HepG2 (cell line): ENCODE measurements at regions not wholly inside any gene's neighbourhood (a gene's known extent, or its start where the extent isn't known, plus 50 kb on each side); places are given as distances from the start of the nearest gene placed in this dataset.

ENCODE experiments used
- ATAC-seq: fragments of 200-7000 bp; cut with Tn5 transposase; 3 replicates; pipeline ENCODE4 v1.9.1; 2020; ENCODE audit warnings: mild to moderate bottlenecking, moderate library complexity
- BruUV-seq: library from RNA; stranded (reverse); fragments of 400-500 nt; replicated peaks from 2 replicates; lab custom pipeline; 2021; lab: Mats Ljungman, UMichigan
- CTCF ChIA-PET: fragments of 300-600 bp; formaldehyde crosslinking; extraction: SDS; loops from one replicate; lab custom pipeline; 2021; ENCODE audit warnings: low total read pairs, inconsistent platforms, low intra/inter-chr PET ratio; lab: Yijun Ruan, JAX
- POLR2A ChIA-PET: fragments of 350-600 bp; sonication (Branson Sonifier 250); formaldehyde crosslinking; loops from one replicate; lab custom pipeline; 2020; ENCODE audit warnings: antibody characterized with exemption, inconsistent platforms; lab: Yijun Ruan, JAX
- DNase-seq: peaks from one replicate; pipeline ENCODE4 v3.0.0-alpha.2; 2015; ENCODE audit warnings: low spot score
- FAIRE-seq: peaks from 3 replicates; lab custom pipeline; 2011; peaks lifted over from hg19 to GRCh38; lab: Jason Lieb, UNC
- H2AFZ ChIP-seq: one replicate; pipeline ENCODE4 v1.6.1; 2011; ENCODE audit warnings: low read length, inconsistent platforms
- H3K27ac ChIP-seq: fragments of 300-600 bp; 3 replicates; pipeline ENCODE4 v1.8.0; 2011; ENCODE audit warnings: mixed run types, mild to moderate bottlenecking, mixed read lengths, low read length, inconsistent platforms; ENCODE audit not compliant: insufficient read depth; ENCODE audit errors: extremely low read length
- H3K27me3 ChIP-seq, 2 experiments: fragments of 200-600 bp in 1 of 2; 2 replicates in 1 of 2; 3 replicates in 1 of 2; pipeline versions ENCODE4 v1.6.0 to v1.8.0; 2011; ENCODE audit warnings: low read length in 2 of 2, mild to moderate bottlenecking in 2 of 2, moderate library complexity in 2 of 2, inconsistent platforms in 1 of 2; ENCODE audit not compliant: insufficient read depth in 2 of 2, control insufficient read depth in 1 of 2
- H3K36me3 ChIP-seq, 2 experiments: fragments of 200-600 bp in 1 of 2; replicated peaks in 1 of 2; 2 replicates in 1 of 2; 3 replicates in 1 of 2; pipeline versions ENCODE4 v1.5.1 to v1.8.0; 2011; ENCODE audit warnings: low read length in 2 of 2, inconsistent platforms in 1 of 2; ENCODE audit not compliant: insufficient read depth in 2 of 2, control insufficient read depth in 1 of 2
- H3K4me1 ChIP-seq: 2 replicates; pipeline ENCODE4 v1.5.1; 2012; ENCODE audit warnings: low read length, inconsistent platforms; ENCODE audit not compliant: insufficient read depth
- H3K4me2 ChIP-seq: 2 replicates; pipeline ENCODE4 v1.6.0; 2011; ENCODE audit warnings: low read depth, low read length, inconsistent platforms
- H3K4me3 ChIP-seq, 3 experiments: fragments of 200-600 bp in 1 of 3; sonication (generic), shearing (Covaris generic) in 1 of 3; replicated peaks in 1 of 3; 2 replicates each; pipeline ENCODE4 v1.5.1; 2011 to 2016; ENCODE audit warnings: low read length in 3 of 3, inconsistent platforms in 2 of 3, low read depth in 2 of 3, mild to moderate bottlenecking in 2 of 3, control low read depth in 1 of 3, mixed read lengths in 1 of 3; ENCODE audit not compliant: insufficient read depth in 1 of 3
- H3K79me2 ChIP-seq: one replicate; pipeline ENCODE4 v1.6.1; 2011; ENCODE audit warnings: low read length, inconsistent platforms; ENCODE audit not compliant: insufficient read depth
- H3K9ac ChIP-seq: 2 replicates; pipeline ENCODE4 v1.6.0; 2011; ENCODE audit warnings: mild to moderate bottlenecking, low read depth, low read length, inconsistent platforms; ENCODE audit not compliant: insufficient read depth
- H3K9me3 ChIP-seq: 2 replicates; pipeline ENCODE4 v1.5.1; 2012; ENCODE audit warnings: mild to moderate bottlenecking, low read length
- H4K20me1 ChIP-seq: 2 replicates; pipeline ENCODE4 v1.6.0; 2011; ENCODE audit warnings: inconsistent platforms, mild to moderate bottlenecking, low read length, moderate library complexity; ENCODE audit not compliant: insufficient read depth
- CHD2 ChIP-seq: IDR thresholded peaks from 2 replicates; pipeline ENCODE4 v1.6.1; 2011; ENCODE audit warnings: low read depth, low read length, improper control_type of control experiment
- HDAC1 ChIP-seq: sonication (generic); formaldehyde crosslinking; IDR thresholded peaks from 2 replicates; pipeline ENCODE4 v1.5.1; 2020; ENCODE audit warnings: mild to moderate bottlenecking, missing genetic modification reagents
- HIC2 ChIP-seq: sonication (generic); formaldehyde crosslinking; IDR thresholded peaks from 2 replicates; pipeline ENCODE4 v1.9.0; 2022; ENCODE audit warnings: low read depth, missing genetic modification reagents
- MBD4 ChIP-seq: IDR thresholded peaks from 2 replicates; pipeline ENCODE4 v1.6.1; 2012; ENCODE audit warnings: low read length, inconsistent platforms, borderline replicate concordance
- NFYB ChIP-seq: sonication (generic); formaldehyde crosslinking; IDR thresholded peaks from 2 replicates; pipeline ENCODE4 v1.4.0; 2020; ENCODE audit warnings: missing genetic modification reagents
- NONO ChIP-seq, 2 experiments: fragments of 450-650 bp in 1 of 2; sonication (generic) in 1 of 2; formaldehyde crosslinking in 1 of 2; IDR thresholded peaks in 1 of 2; conservative IDR thresholded peaks in 1 of 2; 2 replicates each; pipeline versions ENCODE4 v1.6.1 to v1.8.0; 2017 to 2022; ENCODE audit warnings: mild to moderate bottlenecking in 1 of 2, missing genetic modification reagents in 1 of 2, moderate library complexity in 1 of 2
- PHF20 ChIP-seq: sonication (generic); formaldehyde crosslinking; IDR thresholded peaks from 2 replicates; pipeline ENCODE4 v1.5.0; 2020; ENCODE audit warnings: mild to moderate bottlenecking, missing genetic modification reagents
- ZFP62 ChIP-seq: sonication (generic); formaldehyde crosslinking; IDR thresholded peaks from 2 replicates; pipeline ENCODE4 v1.4.0; 2020; ENCODE audit warnings: missing genetic modification reagents
- ZGPAT ChIP-seq: IDR thresholded peaks from 2 replicates; pipeline ENCODE4 v1.6.1; 2016; ENCODE audit warnings: mild to moderate bottlenecking
- ZMYM4 ChIP-seq: sonication (generic); formaldehyde crosslinking; IDR thresholded peaks from 2 replicates; pipeline ENCODE4 v1.8.1; 2023; ENCODE audit warnings: mild to moderate bottlenecking, missing genetic modification reagents
- ZNF17 ChIP-seq: sonication (generic); formaldehyde crosslinking; IDR thresholded peaks from 2 replicates; pipeline ENCODE4 v1.5.0; 2020; ENCODE audit warnings: mild to moderate bottlenecking, missing genetic modification reagents
- ZNF205 ChIP-seq: IDR thresholded peaks from 2 replicates; pipeline ENCODE4 v1.6.1; 2018; ENCODE audit warnings: missing biosample characterization, missing genetic modification reagents
- ZNF644 ChIP-seq: IDR thresholded peaks from 2 replicates; pipeline ENCODE4 v1.6.1; 2016; ENCODE audit warnings: low read depth
- ZNF83 ChIP-seq: sonication (generic); formaldehyde crosslinking; IDR thresholded peaks from 2 replicates; pipeline ENCODE4 v1.4.0; 2020; ENCODE audit warnings: missing genetic modification reagents, mild to moderate bottlenecking, borderline replicate concordance
- ZSCAN12 ChIP-seq: sonication (generic); formaldehyde crosslinking; IDR thresholded peaks from 2 replicates; pipeline ENCODE4 v1.9.0; 2021; ENCODE audit warnings: mild to moderate bottlenecking, missing genetic modification reagents
- WGBS: methylation state at CpG from one replicate; pipeline ENCODE4 v1.1.6; 2017; ENCODE audit warnings: low lambda C conversion rate; 5-methylcytosine and 5-hydroxymethylcytosine counted together
- in situ Hi-C: cut with HindIII; loops from 2 replicates; pipeline ENCODE4 v1.10.0; 2017; ENCODE audit warnings: low pct_unique_long_range_greater_than_20kb; ENCODE audit not compliant: extremely low pct_ligation_motif_present
- intact Hi-C: fragments of 100-400 bp; cut with micrococcal nuclease; formaldehyde crosslinking; loops from one replicate; pipeline ENCODE4 v1.10.0; 2022; ENCODE audit not compliant: unreplicated experiment

GRCh38 chr13:82305588-82305987 is 1576.7 kb downstream of the SLITRK1 start:
- ChIA-PET POLR2A (no interaction called here), CTCF (no interaction called here)
- no peak for ATAC-seq
- DNase-seq = no peak
- Histone ChIP-seq H3K36me3 (no peaks in the 10 kb centered on the region), H3K4me1 (no peaks in the 10 kb centered on the region), H4K20me1 (no peaks in the 10 kb centered on the region), H3K9me3 (0 out of 2 replicates have a peak, but pooled peaks cover 5% of the 10 kb centered on the region), H2AFZ (no peak overlapping the region), H3K27ac (no peak overlapping the region), H3K79me2 (no peaks in the 10 kb centered on the region), H3K4me3 (no peak overlapping the region), H3K9ac (no peak overlapping the region), H3K4me2 (no peak overlapping the region), H3K27me3 (no peaks in the 10 kb centered on the region)
- no TSS peak for BruUV-seq
- no peak for TF ChIP-seq ZNF205 (CRISPR knock-in tag)
- no peak for TF ChIP-seq ZNF644 (CRISPR knock-in tag)
- TF ChIP-seq ZFP62 (CRISPR knock-in tag) = no peak
- TF ChIP-seq ZNF83 (CRISPR knock-in tag) = no peak
- TF ChIP-seq ZNF17 (CRISPR knock-in tag) = no peak
- TF ChIP-seq CHD2 = no peak
- TF ChIP-seq ZSCAN12 = no peak
- no peak for TF ChIP-seq NFYB (CRISPR knock-in tag)
- TF ChIP-seq ZMYM4 (CRISPR knock-in tag) = no peak
- no peak for TF ChIP-seq HIC2 (CRISPR knock-in tag)
- no peak for TF ChIP-seq MBD4
- TF ChIP-seq NONO (IDR thresholded peaks at IDR 0.05) = no peak
- TF ChIP-seq NONO (CRISPR knock-in tag; conservative IDR thresholded peaks at IDR 0.05) = no peak
- TF ChIP-seq PHF20 (CRISPR knock-in tag) = no peak
- TF ChIP-seq HDAC1 (CRISPR knock-in tag) = no peak
- TF ChIP-seq ZGPAT (CRISPR knock-in tag) = no peak
- 7% methylated on average over 1 of the region's 1 CpG for WGBS
- in situ Hi-C loops (no loop called here), intact Hi-C loops (no loop called here)
- no peak for FAIRE-seq
